Thyroid gland (tissue), 4 donors: ENCODE measurements at regions not wholly inside any gene's neighbourhood (a gene's known extent, or its start where the extent isn't known, plus 50 kb on each side); places are given as distances from the start of the nearest gene placed in this dataset.

Experiments used
- DNase-seq, 2 donors: peaks; one replicate each; pipeline ENCODE4 v3.0.0-alpha.2; 2019
- H3K27ac ChIP-seq, 3 donors: fragments of 200-600 bp; sonication (generic); 1 replicate in 2 of 3; 2 replicates in 1 of 3; pipeline ENCODE4 v1.5.1; 2016 to 2019; ENCODE audit warnings: mild to moderate bottlenecking in 1 of 3, moderate library complexity in 1 of 3
- H3K27me3 ChIP-seq: fragments of 200-600 bp; sonication (generic); one replicate; pipeline ENCODE4 v1.5.1; 2019
- H3K36me3 ChIP-seq, 2 donors: fragments of 200-600 bp; sonication (generic); one replicate each; pipeline ENCODE4 v1.5.1; 2016 to 2019
- H3K4me1 ChIP-seq, 2 donors: fragments of 200-600 bp; sonication (generic); one replicate each; pipeline ENCODE4 v1.5.1; 2017 to 2019
- H3K4me3 ChIP-seq, 3 donors: fragments of 200-600 bp; sonication (generic); replicated peaks in 1 of 3; 1 replicate in 2 of 3; 2 replicates in 1 of 3; pipeline ENCODE4 v1.5.1; 2016; ENCODE audit warnings: mild to moderate bottlenecking in 1 of 3
- H3K9me3 ChIP-seq: fragments of 200-600 bp; sonication (generic); one replicate; pipeline ENCODE4 v1.5.1; 2017
- CTCF ChIP-seq, 6 experiments: fragments of 200-600 bp in 3 of 6; fragments of 450-650 bp in 3 of 6; sonication (generic) in 3 of 6; IDR thresholded peaks; one replicate each; pipeline ENCODE4 v1.5.1; 2016 to 2019; ENCODE audit warnings: antibody characterized with exemption in 6 of 6, mild to moderate bottlenecking in 2 of 6, inconsistent platforms in 1 of 6, moderate library complexity in 1 of 6
- POLR2A ChIP-seq, 2 donors: fragments of 450-650 bp; IDR thresholded peaks; one replicate each; pipeline ENCODE4 v1.6.1; 2017; ENCODE audit warnings: antibody characterized with exemption in 2 of 2, mild to moderate bottlenecking in 2 of 2, moderate library complexity in 1 of 2
- WGBS, 2 donors: methylation state at CpG; one replicate each; pipeline ENCODE4 v1.1.5; 2017; 5-methylcytosine and 5-hydroxymethylcytosine counted together
- intact Hi-C: fragments of 100-400 bp; cut with DNase I; formaldehyde crosslinking; loops from one replicate; pipeline ENCODE4 v1.15.1; 2023

GRCh38 chr14:61876362-61877034 lies 114.3 kb downstream of the SNAPC1 start:
- H3K9me3 ChIP-seq, result no peaks in the 10 kb centered on the region
- H3K27ac ChIP-seq, result no peak overlapping the region
- no peak overlapping the region for H3K4me3 ChIP-seq
- WGBS, 2 donors, result 74 to 80% methylated on average over 8 of the region's 8 CpGs
- H3K36me3 ChIP-seq, result no peaks in the 10 kb centered on the region
- TF ChIP-seq CTCF (IDR thresholded peaks at IDR 0.05) (no peak), POLR2A (IDR thresholded peaks at IDR 0.05) (no peak)
- no peak for DNase-seq
- no peaks in the 10 kb centered on the region for H3K27me3 ChIP-seq
- intact Hi-C loops, result no loop called here
- H3K4me1 ChIP-seq, result no peaks in the 10 kb centered on the region

GRCh38 chr14:61877035-61877390 lies 114.8 kb downstream of the SNAPC1 start:
- no peaks in the 10 kb centered on the region for H3K27me3 ChIP-seq
- intact Hi-C loops, result no loop called here
- TF ChIP-seq POLR2A (IDR thresholded peaks at IDR 0.05), result no peak
- TF ChIP-seq CTCF (IDR thresholded peaks at IDR 0.05), result no peak
- no peaks in the 10 kb centered on the region for H3K9me3 ChIP-seq
- H3K36me3 ChIP-seq, result no peaks in the 10 kb centered on the region
- DNase-seq, result no peak
- WGBS, 2 donors, result 74 to 82% methylated on average over 6 of the region's 6 CpGs
- H3K27ac ChIP-seq, result no peak overlapping the region
- no peaks in the 10 kb centered on the region for H3K4me1 ChIP-seq
- no peak overlapping the region for H3K4me3 ChIP-seq

GRCh38 chr14:61877768-61878167 lies 115.5 kb downstream of the SNAPC1 start:
- Histone ChIP-seq H3K36me3 (no peaks in the 10 kb centered on the region), H3K4me3 (no peak overlapping the region), H3K4me1 (no peaks in the 10 kb centered on the region), H3K9me3 (no peaks in the 10 kb centered on the region), H3K27ac (no peak overlapping the region), H3K27me3 (no peaks in the 10 kb centered on the region)
- intact Hi-C loops, result no loop called here
- no peak for TF ChIP-seq CTCF (IDR thresholded peaks at IDR 0.05)
- TF ChIP-seq POLR2A (IDR thresholded peaks at IDR 0.05), result no peak
- WGBS, 2 donors, result 84% methylated on average over 5 of the region's 5 CpGs
- no peak for DNase-seq

- Histone ChIP-seq H3K36me3 (no peaks in the 10 kb centered on the region), H3K4me1 (no peaks in the 10 kb centered on the region), H3K4me3 (no peak overlapping the region), H3K27me3 (no peaks in the 10 kb centered on the region), H3K9me3 (no peaks in the 10 kb centered on the region), H3K27ac (no peak overlapping the region)
- no peak for DNase-seq
- no peak for TF ChIP-seq POLR2A (IDR thresholded peaks at IDR 0.05)
- no peak for TF ChIP-seq CTCF (IDR thresholded peaks at IDR 0.05)
- 79 to 85% methylated on average over 1 of the region's 1 CpG for WGBS, 2 donors
- intact Hi-C loops, result no loop called here
Measured at GRCh38 chr14:61878931-61879330, 116.7 kb downstream of the SNAPC1 start.

- Histone ChIP-seq H3K27ac (no peak overlapping the region), H3K27me3 (no peaks in the 10 kb centered on the region), H3K4me1 (no peaks in the 10 kb centered on the region), H3K9me3 (no peaks in the 10 kb centered on the region), H3K4me3 (no peak overlapping the region), H3K36me3 (no peaks in the 10 kb centered on the region)
- TF ChIP-seq POLR2A (IDR thresholded peaks at IDR 0.05), result no peak
- no peak for TF ChIP-seq CTCF (IDR thresholded peaks at IDR 0.05)
- no peak for DNase-seq
- intact Hi-C loops, result no loop called here
- WGBS, 2 donors, result 88 to 91% methylated on average over 1 of the region's 1 CpG
Measured at GRCh38 chr14:61881046-61881445, 118.8 kb downstream of the SNAPC1 start.
